MM.1S (cell line): ENCODE measurements at regions not wholly inside any gene's neighbourhood (a gene's known extent, or its start where the extent isn't known, plus 50 kb on each side); places are given as distances from the start of the nearest gene placed in this dataset.

Experiments used
- DNase-seq: peaks from one replicate; pipeline ENCODE4 v3.0.0-alpha.2; 2015
- H2AFZ ChIP-seq: fragments of 300-600 bp; sonication (generic); 2 replicates; pipeline ENCODE4 v1.6.0; 2016; ENCODE audit warnings: antibody characterized with exemption, low read length
- H3F3A ChIP-seq: fragments of 300-600 bp; sonication (generic); 2 replicates; pipeline ENCODE4 v1.6.1; 2016; ENCODE audit warnings: mild to moderate bottlenecking, antibody characterized with exemption, low read length, moderate library complexity, mixed read lengths; ENCODE audit not compliant: insufficient read depth
- H3K27ac ChIP-seq: fragments of 300-600 bp; sonication (generic); 2 replicates; pipeline ENCODE4 v1.5.1; 2016; ENCODE audit warnings: mild to moderate bottlenecking, low read length
- H3K27me3 ChIP-seq: fragments of 300-600 bp; sonication (generic); replicated peaks from 2 replicates; pipeline ENCODE4 v1.6.0; 2016; ENCODE audit warnings: low read length; ENCODE audit not compliant: insufficient read depth
- H3K36me3 ChIP-seq: fragments of 300-600 bp; sonication (generic); replicated peaks from 2 replicates; pipeline ENCODE4 v1.6.1; 2016; ENCODE audit warnings: mild to moderate bottlenecking, low read length, mixed read lengths; ENCODE audit not compliant: insufficient read depth
- H3K4me1 ChIP-seq: fragments of 300-600 bp; sonication (generic); 2 replicates; pipeline ENCODE4 v1.6.1; 2016; ENCODE audit warnings: low read length, mixed read lengths
- H3K4me2 ChIP-seq: fragments of 300-600 bp; sonication (generic); 2 replicates; pipeline ENCODE4 v1.6.0; 2016; ENCODE audit warnings: low read depth, low read length
- H3K4me3 ChIP-seq: fragments of 300-600 bp; sonication (generic); 2 replicates; pipeline ENCODE4 v1.5.1; 2016; ENCODE audit warnings: low read length, mixed read lengths
- H3K79me2 ChIP-seq: fragments of 300-600 bp; sonication (generic); 2 replicates; pipeline ENCODE4 v1.6.1; 2016; ENCODE audit warnings: mixed run types, low read length, mixed read lengths
- H3K9ac ChIP-seq: fragments of 300-600 bp; sonication (generic); 2 replicates; pipeline ENCODE4 v1.6.1; 2016; ENCODE audit warnings: low read length, mixed read lengths
- H3K9me2 ChIP-seq: fragments of 300-600 bp; sonication (generic); replicated peaks from 2 replicates; pipeline ENCODE4 v1.6.1; 2016; ENCODE audit warnings: mild to moderate bottlenecking, low read length, mixed read lengths; ENCODE audit not compliant: insufficient read depth
- H3K9me3 ChIP-seq: fragments of 300-600 bp; sonication (generic); replicated peaks from 2 replicates; pipeline ENCODE4 v1.6.1; 2016; ENCODE audit warnings: mild to moderate bottlenecking, low read length, mixed read lengths; ENCODE audit not compliant: insufficient read depth
- H4K20me1 ChIP-seq: fragments of 300-600 bp; sonication (generic); 2 replicates; pipeline ENCODE4 v1.6.1; 2016; ENCODE audit warnings: mild to moderate bottlenecking, low read length, moderate library complexity, mixed read lengths; ENCODE audit not compliant: insufficient read depth
- CTCF ChIP-seq: fragments of 300-600 bp; sonication (generic); IDR thresholded peaks from 2 replicates; pipeline ENCODE4 v1.5.1; 2016; ENCODE audit warnings: antibody characterized with exemption, low read length, mixed read lengths
- EZH2 ChIP-seq: fragments of 300-600 bp; sonication (generic); optimal IDR thresholded peaks from 2 replicates; pipeline ENCODE3; 2017; ENCODE audit warnings: low read depth, mild to moderate bottlenecking, antibody characterized with exemption, low read length, mixed read lengths
- EZH2phosphoT487 ChIP-seq: fragments of 300-600 bp; sonication (generic); IDR thresholded peaks from 2 replicates; pipeline ENCODE4 v1.6.1; 2018; ENCODE audit warnings: antibody characterized with exemption, low read length

- no peak overlapping the region for H3K4me3 ChIP-seq
- no peaks in the 10 kb centered on the region for H3K79me2 ChIP-seq
- H3K36me3 ChIP-seq = no peaks in the 10 kb centered on the region
- H3K27me3 ChIP-seq = no peaks in the 10 kb centered on the region
- no peak overlapping the region for H3K4me2 ChIP-seq
- H4K20me1 ChIP-seq = no peaks in the 10 kb centered on the region
- TF ChIP-seq EZH2 (no peak), CTCF (no peak), EZH2phosphoT487 (no peak)
- H3K27ac ChIP-seq = no peak overlapping the region
- H3K9me3 ChIP-seq = no peaks in the 10 kb centered on the region
- no peak for DNase-seq
- H3K4me1 ChIP-seq = no peaks in the 10 kb centered on the region
- no peaks in the 10 kb centered on the region for H3F3A ChIP-seq
- no peaks in the 10 kb centered on the region for H3K9me2 ChIP-seq
- no peak overlapping the region for H3K9ac ChIP-seq
- H2AFZ ChIP-seq = no peak overlapping the region
Observed at GRCh38 chr1:98055457-98055856, 134.6 kb upstream of the DPYD start.

- Histone ChIP-seq H3K9ac (no peak overlapping the region), H3K36me3 (no peaks in the 10 kb centered on the region), H3F3A (no peaks in the 10 kb centered on the region), H3K4me1 (no peaks in the 10 kb centered on the region), H3K9me3 (no peaks in the 10 kb centered on the region), H2AFZ (no peak overlapping the region), H3K79me2 (no peaks in the 10 kb centered on the region), H4K20me1 (no peaks in the 10 kb centered on the region), H3K9me2 (no peaks in the 10 kb centered on the region), H3K27ac (no peak overlapping the region), H3K4me3 (no peak overlapping the region), H3K27me3 (no peaks in the 10 kb centered on the region), H3K4me2 (no peak overlapping the region)
- TF ChIP-seq EZH2phosphoT487 = no peak
- no peak for TF ChIP-seq CTCF
- TF ChIP-seq EZH2 = no peak
- no peak for DNase-seq
Observed at GRCh38 chr1:98054786-98055185, 134.0 kb upstream of the DPYD start.

GRCh38 chr1:98054367-98054701 is 133.5 kb upstream of the DPYD start:
- DNase-seq = no peak
- Histone ChIP-seq H3K9me3 (no peaks in the 10 kb centered on the region), H3K9me2 (no peaks in the 10 kb centered on the region), H3K9ac (no peak overlapping the region), H4K20me1 (no peaks in the 10 kb centered on the region), H3F3A (no peaks in the 10 kb centered on the region), H3K27ac (no peak overlapping the region), H3K27me3 (no peaks in the 10 kb centered on the region), H3K4me2 (peak overlapping the region; percentile 77; the same call in 1 of the 2 replicates), H3K79me2 (no peaks in the 10 kb centered on the region), H2AFZ (no peak overlapping the region), H3K36me3 (no peaks in the 10 kb centered on the region), H3K4me1 (no peaks in the 10 kb centered on the region), H3K4me3 (0 out of 2 replicates have a peak overlapping the region, but pooled peaks have one; percentile 56)
- no peak for TF ChIP-seq EZH2
- TF ChIP-seq EZH2phosphoT487 = no peak
- TF ChIP-seq CTCF = no peak
